ENCODE measurements at regions not wholly inside any gene's neighbourhood (a gene's known extent, or its start where the extent isn't known, plus 50 kb on each side); places are given as distances from the start of the nearest gene placed in this dataset.

GRCh38 chr4:96993560-96993959 is 1149.7 kb downstream of the STPG2 start:
- TF ChIP-seq CTCF (IDR thresholded peaks at IDR 0.05; ENCODE audit: low read length), result no peak
- no peak for TF ChIP-seq EZH2 (IDR thresholded peaks at IDR 0.05; ENCODE audit: borderline replicate concordance, low read length)
